BE2C (cell line): ENCODE measurements at regions not wholly inside any gene's neighbourhood (a gene's known extent, or its start where the extent isn't known, plus 50 kb on each side); places are given as distances from the start of the nearest gene placed in this dataset.

Experiments
- DNase-seq: peaks from one replicate; pipeline ENCODE4 v3.0.0-alpha.2; 2020
- H3K27me3 ChIP-seq: fragments of 250-450 bp; sonication (Bioruptor Pico); 2 replicates; pipeline ENCODE4 v1.5.1; 2020; ENCODE audit warnings: mild to moderate bottlenecking
- H3K36me3 ChIP-seq: fragments of 250-450 bp; sonication (Bioruptor Pico); 2 replicates; pipeline ENCODE4 v1.5.1; 2020; ENCODE audit warnings: mild to moderate bottlenecking
- H3K4me1 ChIP-seq: fragments of 250-450 bp; sonication (Bioruptor Pico); 2 replicates; pipeline ENCODE4 v1.5.1; 2020
- H3K4me3 ChIP-seq: 2 replicates; pipeline ENCODE4 v1.5.1; 2011; ENCODE audit warnings: low read depth, low read length
- H3K9me3 ChIP-seq: fragments of 250-450 bp; sonication (Bioruptor Pico); 2 replicates; pipeline ENCODE4 v1.5.1; 2020
- CTCF ChIP-seq: IDR thresholded peaks from 2 replicates; pipeline ENCODE4 v1.5.1; 2012; ENCODE audit warnings: mild to moderate bottlenecking, low read depth, low read length

- no peaks in the 10 kb centered on the region for H3K9me3 ChIP-seq
- DNase-seq: no peak
- no peak overlapping the region for H3K4me3 ChIP-seq
- H3K36me3 ChIP-seq: no peaks in the 10 kb centered on the region
- TF ChIP-seq CTCF: no peak
- H3K27me3 ChIP-seq: no peaks in the 10 kb centered on the region
- H3K4me1 ChIP-seq: no peaks in the 10 kb centered on the region
Observed at GRCh38 chr1:64318428-64318827, 115.0 kb downstream of the UBE2U start.

- no peak for TF ChIP-seq CTCF
Observed at GRCh38 chr1:64320007-64320406, 116.6 kb downstream of the UBE2U start.

GRCh38 chr1:64320470-64320869, 117.0 kb downstream of the UBE2U start:
- H3K27me3 ChIP-seq: no peaks in the 10 kb centered on the region
- H3K4me1 ChIP-seq: no peaks in the 10 kb centered on the region
- H3K36me3 ChIP-seq: no peaks in the 10 kb centered on the region
- no peaks in the 10 kb centered on the region for H3K9me3 ChIP-seq
- no peak for DNase-seq
- no peak overlapping the region for H3K4me3 ChIP-seq
- no peak for TF ChIP-seq CTCF

More at GRCh38 chr1:64320007-64320406, 116.6 kb downstream of the UBE2U start:
- no peak for DNase-seq
- Histone ChIP-seq H3K9me3 (no peaks in the 10 kb centered on the region), H3K4me1 (no peaks in the 10 kb centered on the region), H3K4me3 (no peak overlapping the region), H3K27me3 (no peaks in the 10 kb centered on the region), H3K36me3 (no peaks in the 10 kb centered on the region)

- DNase-seq: no peak
- no peak for TF ChIP-seq CTCF
- no peaks in the 10 kb centered on the region for H3K9me3 ChIP-seq
- no peak overlapping the region for H3K4me3 ChIP-seq
- no peaks in the 10 kb centered on the region for H3K36me3 ChIP-seq
- H3K27me3 ChIP-seq: no peaks in the 10 kb centered on the region
- H3K4me1 ChIP-seq: no peaks in the 10 kb centered on the region
Observed at GRCh38 chr1:64320922-64321614, 117.6 kb downstream of the UBE2U start.

- Histone ChIP-seq H3K27me3 (no peaks in the 10 kb centered on the region), H3K36me3 (no peaks in the 10 kb centered on the region), H3K4me3 (no peak overlapping the region), H3K4me1 (no peaks in the 10 kb centered on the region), H3K9me3 (no peaks in the 10 kb centered on the region)
- no peak for TF ChIP-seq CTCF
- DNase-seq: no peak
Observed at GRCh38 chr1:64323054-64323453, 119.6 kb downstream of the UBE2U start.

GRCh38 chr1:64323882-64324281, 120.5 kb downstream of the UBE2U start:
- no peaks in the 10 kb centered on the region for H3K36me3 ChIP-seq
- no peaks in the 10 kb centered on the region for H3K9me3 ChIP-seq
- no peaks in the 10 kb centered on the region for H3K4me1 ChIP-seq
- H3K27me3 ChIP-seq: no peaks in the 10 kb centered on the region
- no peak for TF ChIP-seq CTCF
- H3K4me3 ChIP-seq: no peak overlapping the region
- DNase-seq: no peak
